ENCODE measurements at regions not wholly inside any gene's neighbourhood (a gene's known extent, or its start where the extent isn't known, plus 50 kb on each side); places are given as distances from the start of the nearest gene placed in this dataset.

- H3K36me3 Mint-ChIP-seq = no peaks in the 10 kb centered on the region
- H3K4me1 ChIP-seq (ENCODE audit: insufficient read depth, low read length) = no peaks in the 10 kb centered on the region
- H3K9me3 ChIP-seq (ENCODE audit: low read length) = no peaks in the 10 kb centered on the region
- H3K27me3 Mint-ChIP-seq = no peaks in the 10 kb centered on the region
- peaks cover 0 to 2% (median 1%) of the 10 kb centered on the region in 5 donors for H3K9me3 Mint-ChIP-seq
- no peaks in the 10 kb centered on the region for H3K36me3 ChIP-seq (ENCODE audit: insufficient read depth, low read length)
- H3K27ac ChIP-seq (ENCODE audit: low read depth, low read length) = no peak overlapping the region
- H3K4me3 ChIP-seq (ENCODE audit: low read length) = no peak overlapping the region
- H3K4me1 Mint-ChIP-seq = no peaks in the 10 kb centered on the region
- DNase-seq = no peak
- no peaks in the 10 kb centered on the region for H3K27me3 ChIP-seq (ENCODE audit: insufficient read depth, low read length, poor library complexity, severe bottlenecking)
- ChIA-PET POLR2A (no interaction called here), CTCF (no interaction called here)
- no peak overlapping the region for H3K4me3 Mint-ChIP-seq
- H3K27ac Mint-ChIP-seq = no peak overlapping the region
Measured at GRCh38 chr4:43089730-43090129, 197.2 kb downstream of the GRXCR1 start.

- Histone ChIP-seq H3K27ac (ENCODE audit: low read depth, low read length) (no peak overlapping the region), H3K4me3 (ENCODE audit: low read length) (no peak overlapping the region), H3K9me3 (ENCODE audit: low read length) (no peaks in the 10 kb centered on the region), H3K36me3 (ENCODE audit: insufficient read depth, low read length) (no peaks in the 10 kb centered on the region), H3K27me3 (ENCODE audit: insufficient read depth, low read length, poor library complexity, severe bottlenecking) (no peaks in the 10 kb centered on the region), H3K4me1 (ENCODE audit: insufficient read depth, low read length) (no peaks in the 10 kb centered on the region)
- CTCF ChIA-PET = no interaction called here
- H3K36me3 Mint-ChIP-seq = no peaks in the 10 kb centered on the region
- DNase-seq = no peak
- H3K9me3 Mint-ChIP-seq = no peaks in the 10 kb centered on the region
- no peak overlapping the region for H3K27ac Mint-ChIP-seq
- no peaks in the 10 kb centered on the region for H3K27me3 Mint-ChIP-seq
- no peaks in the 10 kb centered on the region for H3K4me1 Mint-ChIP-seq
- no peak overlapping the region for H3K4me3 Mint-ChIP-seq
- POLR2A ChIA-PET = no interaction called here
Measured at GRCh38 chr4:43103048-43103447, 210.5 kb downstream of the GRXCR1 start.

- Mint-ChIP-seq H3K9me3 (peaks cover 0 to 4% (median 2%) of the 10 kb centered on the region in 5 donors), H3K4me3 (no peak overlapping the region), H3K36me3 (no peaks in the 10 kb centered on the region), H3K4me1 (no peaks in the 10 kb centered on the region), H3K27me3 (no peaks in the 10 kb centered on the region), H3K27ac (no peak overlapping the region)
- H3K4me3 ChIP-seq (ENCODE audit: low read length) = no peak overlapping the region
- H3K27ac ChIP-seq (ENCODE audit: low read depth, low read length) = no peak overlapping the region
- ChIA-PET CTCF (no interaction called here), POLR2A (no interaction called here)
- DNase-seq = no peak
- H3K4me1 ChIP-seq (ENCODE audit: insufficient read depth, low read length) = no peaks in the 10 kb centered on the region
- no peaks in the 10 kb centered on the region for H3K27me3 ChIP-seq (ENCODE audit: insufficient read depth, low read length, poor library complexity, severe bottlenecking)
- H3K36me3 ChIP-seq (ENCODE audit: insufficient read depth, low read length) = no peaks in the 10 kb centered on the region
- no peaks in the 10 kb centered on the region for H3K9me3 ChIP-seq (ENCODE audit: low read length)
Measured at GRCh38 chr4:43112139-43112538, 219.6 kb downstream of the GRXCR1 start.

GRCh38 chr4:43113196-43113595 lies 220.7 kb downstream of the GRXCR1 start:
- Mint-ChIP-seq H3K4me1 (no peaks in the 10 kb centered on the region), H3K36me3 (no peaks in the 10 kb centered on the region), H3K27me3 (no peaks in the 10 kb centered on the region), H3K27ac (no peak overlapping the region), H3K4me3 (no peak overlapping the region), H3K9me3 (peaks cover 0 to 6% (median 4%) of the 10 kb centered on the region in 5 donors)
- H3K4me1 ChIP-seq (ENCODE audit: insufficient read depth, low read length) = no peaks in the 10 kb centered on the region
- H3K27ac ChIP-seq (ENCODE audit: low read depth, low read length) = no peak overlapping the region
- POLR2A ChIA-PET = no interaction called here
- no peak overlapping the region for H3K4me3 ChIP-seq (ENCODE audit: low read length)
- CTCF ChIA-PET = no interaction called here
- DNase-seq = no peak
- H3K27me3 ChIP-seq (ENCODE audit: insufficient read depth, low read length, poor library complexity, severe bottlenecking) = no peaks in the 10 kb centered on the region
- H3K9me3 ChIP-seq (ENCODE audit: low read length) = no peaks in the 10 kb centered on the region
- no peaks in the 10 kb centered on the region for H3K36me3 ChIP-seq (ENCODE audit: insufficient read depth, low read length)

- Histone ChIP-seq H3K9me3 (ENCODE audit: low read length) (no peaks in the 10 kb centered on the region), H3K4me3 (ENCODE audit: low read length) (no peak overlapping the region), H3K36me3 (ENCODE audit: insufficient read depth, low read length) (no peaks in the 10 kb centered on the region), H3K27ac (ENCODE audit: low read depth, low read length) (no peak overlapping the region), H3K27me3 (ENCODE audit: insufficient read depth, low read length, poor library complexity, severe bottlenecking) (no peaks in the 10 kb centered on the region), H3K4me1 (ENCODE audit: insufficient read depth, low read length) (no peaks in the 10 kb centered on the region)
- no peaks in the 10 kb centered on the region for H3K4me1 Mint-ChIP-seq
- no peak overlapping the region for H3K27ac Mint-ChIP-seq
- H3K27me3 Mint-ChIP-seq = no peaks in the 10 kb centered on the region
- no peak overlapping the region for H3K4me3 Mint-ChIP-seq
- no peak for DNase-seq
- CTCF ChIA-PET = no interaction called here
- POLR2A ChIA-PET = no interaction called here
- H3K36me3 Mint-ChIP-seq = peaks cover 0 to 2% (median 0%) of the 10 kb centered on the region in 3 donors
- H3K9me3 Mint-ChIP-seq = peaks cover 0 to 8% (median 0%) of the 10 kb centered on the region in 5 donors
Measured at GRCh38 chr4:43126595-43126994, 234.1 kb downstream of the GRXCR1 start.

- no peak overlapping the region for H3K4me3 ChIP-seq (ENCODE audit: low read length)
- Mint-ChIP-seq H3K36me3 (peaks cover 0 to under 1% (median 0%) of the 10 kb centered on the region in 3 donors), H3K9me3 (peaks cover 0 to 3% (median 0%) of the 10 kb centered on the region in 5 donors), H3K4me1 (no peaks in the 10 kb centered on the region), H3K27me3 (no peaks in the 10 kb centered on the region), H3K4me3 (no peak overlapping the region), H3K27ac (no peak overlapping the region)
- POLR2A ChIA-PET = no interaction called here
- H3K9me3 ChIP-seq (ENCODE audit: low read length) = no peaks in the 10 kb centered on the region
- no peak for DNase-seq
- CTCF ChIA-PET = no interaction called here
- H3K27me3 ChIP-seq (ENCODE audit: insufficient read depth, low read length, poor library complexity, severe bottlenecking) = no peaks in the 10 kb centered on the region
- H3K4me1 ChIP-seq (ENCODE audit: insufficient read depth, low read length) = no peaks in the 10 kb centered on the region
- H3K36me3 ChIP-seq (ENCODE audit: insufficient read depth, low read length) = no peaks in the 10 kb centered on the region
- no peak overlapping the region for H3K27ac ChIP-seq (ENCODE audit: low read depth, low read length)
Measured at GRCh38 chr4:43130228-43131021, 237.9 kb downstream of the GRXCR1 start.

DNA sequence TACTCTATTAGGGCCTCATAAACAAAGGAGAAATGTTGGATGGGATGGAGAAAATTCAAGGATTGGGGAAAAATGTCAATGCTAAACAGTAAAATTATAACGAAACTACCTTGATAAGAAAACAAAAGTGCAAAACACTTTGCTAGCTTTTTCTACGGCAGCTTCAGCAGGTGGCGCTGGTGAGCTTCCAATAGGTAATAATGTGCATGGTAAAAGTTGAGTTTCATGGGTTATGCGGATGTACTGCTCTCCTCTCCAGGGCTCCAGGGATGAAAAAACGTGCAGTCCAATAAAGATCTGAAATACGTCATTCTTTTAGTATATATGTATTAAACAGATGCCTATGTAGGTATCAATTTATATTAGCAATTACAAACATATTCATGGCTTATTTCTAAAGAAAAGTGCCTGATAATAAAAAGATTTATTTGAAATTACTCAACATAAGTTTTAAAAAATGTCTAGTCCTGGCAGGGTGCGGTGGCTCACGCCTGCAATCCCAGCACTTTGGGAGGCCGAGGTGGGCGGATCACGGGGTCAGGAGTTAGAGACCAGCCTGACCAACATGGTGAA lies 239.6 kb downstream of the GRXCR1 start:
- Mint-ChIP-seq H3K27ac (no peak overlapping the region), H3K27me3 (no peaks in the 10 kb centered on the region), H3K4me3 (peak overlapping the region in 1 of 7 donors; percentile 19), H3K36me3 (no peaks in the 10 kb centered on the region), H3K9me3 (no peaks in the 10 kb centered on the region), H3K4me1 (no peaks in the 10 kb centered on the region)
- H3K9me3 ChIP-seq (ENCODE audit: low read length) = no peaks in the 10 kb centered on the region
- peak in 1 of 5 donors; percentile 7 for DNase-seq
- no peaks in the 10 kb centered on the region for H3K36me3 ChIP-seq (ENCODE audit: insufficient read depth, low read length)
- H3K27me3 ChIP-seq (ENCODE audit: insufficient read depth, low read length, poor library complexity, severe bottlenecking) = no peaks in the 10 kb centered on the region
- no peak overlapping the region for H3K27ac ChIP-seq (ENCODE audit: low read depth, low read length)
- ChIA-PET CTCF (no interaction called here), POLR2A (no interaction called here)
- H3K4me1 ChIP-seq (ENCODE audit: insufficient read depth, low read length) = no peaks in the 10 kb centered on the region
- H3K4me3 ChIP-seq (ENCODE audit: low read length) = no peak overlapping the region

DNA sequence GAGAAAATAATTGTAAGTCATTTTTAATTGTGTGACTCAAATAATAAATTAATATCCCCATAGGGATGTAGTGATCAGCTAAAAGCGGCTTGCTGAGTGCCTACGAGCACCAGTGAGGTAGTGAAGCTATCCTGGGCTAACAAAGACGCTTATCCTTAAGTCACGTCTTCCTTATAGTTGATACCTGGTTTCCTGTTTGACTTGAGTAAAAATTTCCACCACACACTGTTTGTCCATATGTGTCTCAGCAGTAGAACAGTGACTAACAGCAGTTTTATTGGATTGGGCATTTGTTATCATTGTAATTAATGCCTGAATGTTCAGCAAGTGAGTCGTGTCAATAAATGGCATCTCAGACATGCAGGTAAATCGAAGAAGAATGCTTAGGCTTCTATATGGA lies 241.1 kb downstream of the GRXCR1 start:
- CTCF ChIA-PET = no interaction called here
- H3K4me3 ChIP-seq (ENCODE audit: low read length) = no peak overlapping the region
- H3K4me1 ChIP-seq (ENCODE audit: insufficient read depth, low read length) = no peaks in the 10 kb centered on the region
- no peak overlapping the region for H3K27ac ChIP-seq (ENCODE audit: low read depth, low read length)
- POLR2A ChIA-PET = no interaction called here
- no peaks in the 10 kb centered on the region for H3K27me3 ChIP-seq (ENCODE audit: insufficient read depth, low read length, poor library complexity, severe bottlenecking)
- no peaks in the 10 kb centered on the region for H3K9me3 ChIP-seq (ENCODE audit: low read length)
- Mint-ChIP-seq H3K4me3 (no peak overlapping the region), H3K27me3 (no peaks in the 10 kb centered on the region), H3K4me1 (no peaks in the 10 kb centered on the region), H3K36me3 (no peaks in the 10 kb centered on the region), H3K9me3 (peaks cover 0 to 4% (median 0%) of the 10 kb centered on the region in 5 donors), H3K27ac (no peak overlapping the region)
- DNase-seq = no peak
- no peaks in the 10 kb centered on the region for H3K36me3 ChIP-seq (ENCODE audit: insufficient read depth, low read length)
